K562 (cell line): ENCODE measurements at regions not wholly inside any gene's neighbourhood (a gene's known extent, or its start where the extent isn't known, plus 50 kb on each side); places are given as distances from the start of the nearest gene placed in this dataset.

Experiments used
- ATAC-seq: fragments of 200-7000 bp; cut with Tn5 transposase; 3 replicates; pipeline ENCODE4 v1.9.1; 2020; ENCODE audit warnings: moderate library complexity
- BruUV-seq: library from RNA; stranded (reverse); fragments of 400-500 nt; replicated peaks from 2 replicates; lab custom pipeline; 2021; lab: Mats Ljungman, UMichigan
- CTCF ChIA-PET: fragments of 300-600 bp; formaldehyde crosslinking; extraction: SDS; loops from one replicate; lab custom pipeline; 2021; ENCODE audit warnings: low intra/inter-chr PET ratio; lab: Yijun Ruan, JAX
- POLR2A ChIA-PET: fragments of 300-600, 350-650 bp; sonication (Branson Sonifier 250); formaldehyde crosslinking; extraction: SDS; loops from one replicate; lab custom pipeline; 2021; ENCODE audit warnings: antibody characterized with exemption, inconsistent platforms; lab: Yijun Ruan, JAX
- DNase-seq, 4 experiments: peaks; one replicate each; pipeline versions ENCODE4 v3.0.0 to v3.0.0-alpha.2; 2011 to 2018; ENCODE audit warnings: low spot score in 3 of 4, mixed read lengths in 3 of 4; ENCODE audit errors: extremely low read depth in 1 of 4
- FAIRE-seq: peaks from 2 replicates; lab custom pipeline; 2011; peaks lifted over from hg19 to GRCh38; lab: Jason Lieb, UNC
- H2AFZ ChIP-seq: 2 replicates; pipeline ENCODE4 v1.6.0; 2011; ENCODE audit warnings: low read depth, low read length, control low read depth, inconsistent platforms
- H3K27ac ChIP-seq: fragments of 200-600 bp; 3 replicates; pipeline ENCODE4 v1.8.0; 2011; ENCODE audit warnings: low read depth, mild to moderate bottlenecking, control low read depth, inconsistent platforms, low read length, moderate library complexity, mixed read lengths; ENCODE audit errors: extremely low read depth
- H3K27me3 ChIP-seq, 2 experiments: fragments of 300-600 bp in 1 of 2; 2 replicates in 1 of 2; 3 replicates in 1 of 2; pipeline versions ENCODE4 v1.6.0 to v1.8.0; 2011; ENCODE audit warnings: inconsistent platforms in 2 of 2, low read length in 2 of 2, mild to moderate bottlenecking in 1 of 2, mixed read lengths in 1 of 2, moderate library complexity in 1 of 2; ENCODE audit not compliant: control insufficient read depth in 2 of 2, insufficient read depth in 2 of 2
- H3K36me3 ChIP-seq: fragments of 300-600 bp; 3 replicates; pipeline ENCODE4 v1.8.0; 2011; ENCODE audit warnings: mild to moderate bottlenecking, low read length, inconsistent platforms; ENCODE audit not compliant: control insufficient read depth, insufficient read depth
- H3K4me1 ChIP-seq, 2 experiments: fragments of 200-600 bp in 1 of 2; replicated peaks in 1 of 2; 2 replicates in 1 of 2; 3 replicates in 1 of 2; pipeline versions ENCODE4 v1.5.1 to v1.8.0; 2011; ENCODE audit warnings: inconsistent platforms in 2 of 2, low read length in 2 of 2, mild to moderate bottlenecking in 1 of 2, mixed read lengths in 1 of 2, moderate library complexity in 1 of 2; ENCODE audit not compliant: control insufficient read depth in 2 of 2, insufficient read depth in 2 of 2
- H3K4me2 ChIP-seq: 2 replicates; pipeline ENCODE4 v1.6.1; 2011; ENCODE audit warnings: low read length, control low read depth, inconsistent platforms, mixed read lengths; ENCODE audit not compliant: insufficient read depth
- H3K4me3 ChIP-seq: fragments of 200-600 bp; sonication (generic), shearing (Covaris generic); 2 replicates; pipeline ENCODE4 v1.5.1; 2016; ENCODE audit warnings: control low read depth, inconsistent platforms
- H3K79me2 ChIP-seq: fragments of 200-600 bp; 3 replicates; pipeline ENCODE4 v1.8.0; 2011; ENCODE audit warnings: low read length, inconsistent platforms; ENCODE audit not compliant: control insufficient read depth, insufficient read depth
- H3K9ac ChIP-seq, 2 experiments: 2 replicates each; pipeline versions ENCODE4 v1.6.0 to v1.6.1; 2011; ENCODE audit warnings: low read depth in 2 of 2, low read length in 2 of 2, control low read depth in 1 of 2, inconsistent platforms in 1 of 2, mild to moderate bottlenecking in 1 of 2, mixed read lengths in 1 of 2; ENCODE audit not compliant: insufficient read depth in 1 of 2
- H3K9me1 ChIP-seq: one replicate; pipeline ENCODE4 v1.6.0; 2011; ENCODE audit warnings: inconsistent platforms, mild to moderate bottlenecking, low read length, moderate library complexity; ENCODE audit not compliant: control insufficient read depth, insufficient read depth
- H3K9me3 ChIP-seq: replicated peaks from 2 replicates; pipeline ENCODE4 v1.5.1; 2011; ENCODE audit warnings: low read depth, low read length, inconsistent platforms; ENCODE audit not compliant: control insufficient read depth, insufficient read depth
- H4K20me1 ChIP-seq: replicated peaks from 2 replicates; pipeline ENCODE4 v1.6.1; 2011; ENCODE audit warnings: low read length, inconsistent platforms, mixed read lengths; ENCODE audit not compliant: control insufficient read depth, insufficient read depth
- CBFB ChIP-seq: sonication (generic); formaldehyde crosslinking; IDR thresholded peaks from 2 replicates; pipeline ENCODE4 v1.4.0; 2020; ENCODE audit warnings: mild to moderate bottlenecking, missing genetic modification reagents
- GABPA ChIP-seq: fragments of 200-800 bp; sonication (Bioruptor generic); conservative IDR thresholded peaks from 2 replicates; pipeline ENCODE4 v1.6.1; 2016; ENCODE audit warnings: low read depth, missing genetic modification characterization, missing compliant biosample characterization
- HEY1 ChIP-seq: fragments of 250-450 bp; sonication (Bioruptor Pico); IDR thresholded peaks from 2 replicates; pipeline ENCODE4 v1.5.0; 2020; ENCODE audit warnings: mild to moderate bottlenecking, moderate library complexity, borderline replicate concordance
- MCM3 ChIP-seq: fragments of 450-650 bp; IDR thresholded peaks from 2 replicates; pipeline ENCODE4 v1.6.1; 2016
- PHB2 ChIP-seq: fragments of 450-650 bp; IDR thresholded peaks from 2 replicates; pipeline ENCODE4 v1.6.1; 2017; ENCODE audit warnings: low read depth
- RUNX1 ChIP-seq: sonication (generic); IDR thresholded peaks from 2 replicates; pipeline ENCODE4 v1.6.1; 2016; ENCODE audit warnings: antibody characterized with exemption, low read depth
- ZFPM2 ChIP-seq: fragments of 250-450 bp; sonication (Bioruptor Pico); IDR thresholded peaks from 2 replicates; pipeline ENCODE4 v1.5.1; 2022; ENCODE audit warnings: mild to moderate bottlenecking
- in situ Hi-C: fragments of 300-500 bp; cut with MboI; formaldehyde crosslinking; loops from 4 replicates; pipeline ENCODE4 v1.15.0; 2018; ENCODE audit warnings: inconsistent platforms, mixed read lengths
- intact Hi-C: fragments of 100-400 bp; cut with micrococcal nuclease; formaldehyde crosslinking; loops from 2 replicates; pipeline ENCODE4 v1.14.2; 2022
- TF ChIP-seq, protein P1 (sequence below): IDR thresholded peaks from 2 replicates; pipeline ENCODE4 v1.6.1; 2011; ENCODE audit not compliant: insufficient read length; ENCODE audit errors: extremely low read depth
- TF ChIP-seq, protein P2 (sequence below): fragments of 150-350 bp; IDR thresholded peaks from 2 replicates; pipeline ENCODE4 v1.6.1; 2014; ENCODE audit warnings: low read depth, mild to moderate bottlenecking, low read length, borderline replicate concordance

DNA sequence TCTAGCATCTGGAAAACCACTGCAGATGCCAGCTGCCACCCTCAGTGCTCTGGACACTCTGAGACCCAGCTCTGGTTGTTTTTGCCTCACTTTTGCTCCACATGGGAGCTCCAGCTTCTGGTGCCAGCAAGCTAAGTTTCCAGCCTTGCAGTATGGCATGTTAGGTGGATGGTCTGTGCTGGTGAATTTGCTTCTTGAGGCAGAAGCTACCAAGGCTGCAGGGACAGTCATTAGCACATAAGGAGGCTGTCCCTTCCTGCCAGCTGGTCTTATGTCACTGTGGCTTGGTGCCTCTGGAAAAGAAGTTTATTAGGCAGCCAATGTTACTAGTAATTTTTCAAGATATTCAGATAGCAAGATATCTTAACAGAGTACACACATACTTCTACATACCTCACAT lies 64.2 kb upstream of the CSRP2 start:
- no peaks in the 10 kb centered on the region for H4K20me1 ChIP-seq
- no peaks in the 10 kb centered on the region for H3K9me3 ChIP-seq
- no peak overlapping the region for H3K27ac ChIP-seq
- H3K9me1 ChIP-seq = no peaks in the 10 kb centered on the region
- in situ Hi-C loops (no loop called here), intact Hi-C loops (no loop called here)
- ATAC-seq (no peak), DNase-seq (no peak), FAIRE-seq (no peak)
- no peak overlapping the region for H3K4me2 ChIP-seq
- H3K36me3 ChIP-seq = no peaks in the 10 kb centered on the region
- H3K4me1 ChIP-seq = no peaks in the 10 kb centered on the region
- H3K27me3 ChIP-seq = no peaks in the 10 kb centered on the region
- CTCF ChIA-PET = no interaction called here
- TF ChIP-seq HEY1 (CRISPR knock-in tag) (no peak), ZFPM2 (CRISPR knock-in tag) (no peak), MCM3 (no peak), RUNX1 (no peak), GABPA (tag) (no peak), CBFB (CRISPR knock-in tag) (no peak), PHB2 (no peak)
- TF ChIP-seq, protein P1, sequence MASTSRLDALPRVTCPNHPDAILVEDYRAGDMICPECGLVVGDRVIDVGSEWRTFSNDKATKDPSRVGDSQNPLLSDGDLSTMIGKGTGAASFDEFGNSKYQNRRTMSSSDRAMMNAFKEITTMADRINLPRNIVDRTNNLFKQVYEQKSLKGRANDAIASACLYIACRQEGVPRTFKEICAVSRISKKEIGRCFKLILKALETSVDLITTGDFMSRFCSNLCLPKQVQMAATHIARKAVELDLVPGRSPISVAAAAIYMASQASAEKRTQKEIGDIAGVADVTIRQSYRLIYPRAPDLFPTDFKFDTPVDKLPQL = no peak
- TF ChIP-seq, protein P2, sequence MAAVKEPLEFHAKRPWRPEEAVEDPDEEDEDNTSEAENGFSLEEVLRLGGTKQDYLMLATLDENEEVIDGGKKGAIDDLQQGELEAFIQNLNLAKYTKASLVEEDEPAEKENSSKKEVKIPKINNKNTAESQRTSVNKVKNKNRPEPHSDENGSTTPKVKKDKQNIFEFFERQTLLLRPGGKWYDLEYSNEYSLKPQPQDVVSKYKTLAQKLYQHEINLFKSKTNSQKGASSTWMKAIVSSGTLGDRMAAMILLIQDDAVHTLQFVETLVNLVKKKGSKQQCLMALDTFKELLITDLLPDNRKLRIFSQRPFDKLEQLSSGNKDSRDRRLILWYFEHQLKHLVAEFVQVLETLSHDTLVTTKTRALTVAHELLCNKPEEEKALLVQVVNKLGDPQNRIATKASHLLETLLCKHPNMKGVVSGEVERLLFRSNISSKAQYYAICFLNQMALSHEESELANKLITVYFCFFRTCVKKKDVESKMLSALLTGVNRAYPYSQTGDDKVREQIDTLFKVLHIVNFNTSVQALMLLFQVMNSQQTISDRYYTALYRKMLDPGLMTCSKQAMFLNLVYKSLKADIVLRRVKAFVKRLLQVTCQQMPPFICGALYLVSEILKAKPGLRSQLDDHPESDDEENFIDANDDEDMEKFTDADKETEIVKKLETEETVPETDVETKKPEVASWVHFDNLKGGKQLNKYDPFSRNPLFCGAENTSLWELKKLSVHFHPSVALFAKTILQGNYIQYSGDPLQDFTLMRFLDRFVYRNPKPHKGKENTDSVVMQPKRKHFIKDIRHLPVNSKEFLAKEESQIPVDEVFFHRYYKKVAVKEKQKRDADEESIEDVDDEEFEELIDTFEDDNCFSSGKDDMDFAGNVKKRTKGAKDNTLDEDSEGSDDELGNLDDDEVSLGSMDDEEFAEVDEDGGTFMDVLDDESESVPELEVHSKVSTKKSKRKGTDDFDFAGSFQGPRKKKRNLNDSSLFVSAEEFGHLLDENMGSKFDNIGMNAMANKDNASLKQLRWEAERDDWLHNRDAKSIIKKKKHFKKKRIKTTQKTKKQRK = no peak
- H3K4me3 ChIP-seq = no peak overlapping the region
- H3K79me2 ChIP-seq = no peaks in the 10 kb centered on the region
- BruUV-seq = no TSS peak
- no peak overlapping the region for H3K9ac ChIP-seq
- H2AFZ ChIP-seq = no peak overlapping the region
- POLR2A ChIA-PET = no interaction called here
